Kidney (tissue), 13 donors: ENCODE measurements at regions not wholly inside any gene's neighbourhood (a gene's known extent, or its start where the extent isn't known, plus 50 kb on each side); places are given as distances from the start of the nearest gene placed in this dataset.

Source experiments
- DNase-seq, 5 donors: peaks; one replicate each; pipeline ENCODE4 v3.0.0-alpha.2; 2013 to 2020
- FAIRE-seq: peaks from 2 replicates; lab custom pipeline; 2012; peaks lifted over from hg19 to GRCh38; lab: Jason Lieb, UNC
- H3K27ac ChIP-seq, 2 donors: one replicate each; pipeline ENCODE4 v1.7.0; 2013; ENCODE audit warnings: low read depth in 2 of 2, low read length in 2 of 2, inconsistent platforms in 1 of 2
- H3K27me3 ChIP-seq: one replicate; pipeline ENCODE4 v1.7.1; 2013; ENCODE audit warnings: low read length, inconsistent platforms; ENCODE audit not compliant: control insufficient read depth, insufficient read depth
- H3K36me3 ChIP-seq, 3 donors: one replicate each; pipeline versions ENCODE4 v1.7.0 to v1.7.1; 2013; ENCODE audit warnings: low read length in 3 of 3, control low read depth in 1 of 3, inconsistent platforms in 1 of 3; ENCODE audit not compliant: insufficient read depth in 3 of 3, control insufficient read depth in 2 of 3
- H3K4me1 ChIP-seq, 3 donors: one replicate each; pipeline versions ENCODE4 v1.7.0 to v1.7.1; 2013; ENCODE audit warnings: low read length in 3 of 3, inconsistent platforms in 1 of 3, low read depth in 1 of 3; ENCODE audit not compliant: control insufficient read depth in 2 of 3, insufficient read depth in 2 of 3
- H3K4me3 ChIP-seq, 3 donors: one replicate each; pipeline versions ENCODE4 v1.7.0 to v1.8.1; 2013; ENCODE audit warnings: low read length in 3 of 3, control low read depth in 1 of 3, inconsistent platforms in 1 of 3
- H3K9ac ChIP-seq, 3 donors: one replicate each; pipeline versions ENCODE4 v1.7.0 to v1.7.1; 2013; ENCODE audit warnings: low read length in 3 of 3, control low read depth in 1 of 3, inconsistent platforms in 1 of 3
- H3K9me3 ChIP-seq, 3 donors: one replicate each; pipeline versions ENCODE4 v1.7.0 to v1.7.1; 2013; ENCODE audit warnings: low read length in 3 of 3, control low read depth in 1 of 3, inconsistent platforms in 1 of 3; ENCODE audit not compliant: control insufficient read depth in 2 of 3, insufficient read depth in 1 of 3
- CTCF ChIP-seq: IDR thresholded peaks from 3 replicates; pipeline ENCODE4 v1.5.1; 2012; ENCODE audit warnings: mild to moderate bottlenecking, moderate library complexity, borderline replicate concordance; ENCODE audit not compliant: insufficient read depth; ENCODE audit errors: extremely low read depth
- intact Hi-C: fragments of 100-400 bp; cut with DNase I; formaldehyde crosslinking; loops from one replicate; pipeline ENCODE4 v1.11.1; 2022
- donor health status: control.
- donor health status: control.
- donor health status: control.
- donor health status: control.
- donor health status: control.
- donor health status: DM: yes; HTN: yes; CAD: no.
- donor health status: Normal renal cell carcinoma (clear cell type).

DNA sequence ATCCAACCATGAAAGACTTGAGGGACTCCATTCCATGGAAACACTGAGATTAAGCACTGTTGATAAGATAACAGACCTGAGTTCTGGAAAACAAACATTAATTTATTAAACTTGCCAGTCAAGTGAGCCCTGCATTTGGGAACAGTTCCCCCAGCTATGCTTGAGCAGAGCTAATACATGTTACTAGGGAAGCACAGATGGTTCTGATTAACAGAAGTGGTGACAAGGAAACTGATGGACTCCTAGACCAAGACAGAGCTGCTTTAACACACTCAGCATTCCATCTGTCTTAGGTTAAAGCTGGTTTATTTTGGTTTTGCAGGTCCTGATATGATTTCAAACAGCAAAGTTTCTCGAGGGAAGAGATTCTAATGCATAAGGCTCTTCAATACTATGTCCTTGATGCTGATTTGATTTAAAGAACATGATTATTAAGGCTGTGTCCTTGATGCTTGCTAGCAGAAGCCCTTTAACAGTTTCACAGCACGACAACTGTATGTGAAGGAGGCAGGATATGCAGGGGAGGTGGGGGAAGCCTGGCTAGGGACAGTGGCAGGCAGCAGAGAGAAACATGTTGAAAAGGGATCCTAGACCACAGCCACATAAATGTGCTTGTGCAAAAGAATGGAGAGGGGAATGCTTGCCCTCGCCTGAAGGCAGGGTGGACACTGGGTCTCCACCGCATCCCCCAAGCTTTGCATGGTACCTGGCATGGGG is 66.2 kb downstream of the ACTBL2 start:
- no peaks in the 10 kb centered on the region for H3K36me3 ChIP-seq
- H3K9me3 ChIP-seq = no peaks in the 10 kb centered on the region
- H3K27ac ChIP-seq = no peak overlapping the region
- intact Hi-C loops = no loop called here
- no peaks in the 10 kb centered on the region for H3K27me3 ChIP-seq
- no peak overlapping the region for H3K9ac ChIP-seq
- peak in 2 of 5 donors; percentile 52 to 81 for DNase-seq
- H3K4me3 ChIP-seq = no peak overlapping the region
- no peak for TF ChIP-seq CTCF
- peaks cover 0 to 5% (median 0%) of the 10 kb centered on the region in 3 donors for H3K4me1 ChIP-seq
- FAIRE-seq = no peak

- DNase-seq = no peak
- no peak overlapping the region for H3K9ac ChIP-seq
- TF ChIP-seq CTCF = no peak
- no peaks in the 10 kb centered on the region for H3K9me3 ChIP-seq
- H3K36me3 ChIP-seq = no peaks in the 10 kb centered on the region
- no peak for FAIRE-seq
- intact Hi-C loops = no loop called here
- H3K27ac ChIP-seq = no peak overlapping the region
- peaks cover 0 to 5% (median 0%) of the 10 kb centered on the region in 3 donors for H3K4me1 ChIP-seq
- no peak overlapping the region for H3K4me3 ChIP-seq
- H3K27me3 ChIP-seq = no peaks in the 10 kb centered on the region
These were observed 67.8 kb downstream of the ACTBL2 start for GRCh38 chr5:57414857-57415256.

GRCh38 chr5:57414191-57414590 is 68.4 kb downstream of the ACTBL2 start:
- Histone ChIP-seq H3K4me3 (no peak overlapping the region), H3K9me3 (no peaks in the 10 kb centered on the region), H3K36me3 (no peaks in the 10 kb centered on the region), H3K27me3 (no peaks in the 10 kb centered on the region), H3K27ac (no peak overlapping the region), H3K9ac (no peak overlapping the region), H3K4me1 (peaks cover 0 to 6% (median 0%) of the 10 kb centered on the region in 3 donors)
- no peak for FAIRE-seq
- no peak for TF ChIP-seq CTCF
- intact Hi-C loops = no loop called here
- no peak for DNase-seq

DNA sequence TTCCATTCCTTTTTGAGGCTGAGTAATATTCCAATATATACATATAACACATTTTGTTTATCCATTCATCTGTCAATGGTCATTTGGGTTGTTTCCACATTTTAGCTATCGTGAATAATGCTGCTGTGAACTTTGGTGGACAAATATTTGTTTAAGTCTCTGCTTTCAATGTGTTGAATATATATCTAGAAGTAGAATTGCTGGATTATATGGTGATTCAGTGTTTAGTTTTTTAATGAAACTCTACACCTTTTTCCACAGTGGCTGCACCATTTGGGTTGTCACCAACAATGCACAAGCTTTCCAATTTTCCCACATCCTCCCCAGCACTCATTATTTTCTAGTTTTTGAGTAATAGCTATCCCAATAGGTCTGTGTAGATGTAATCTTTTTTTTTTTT is 69.5 kb downstream of the ACTBL2 start:
- Histone ChIP-seq H3K4me3 (no peak overlapping the region), H3K27me3 (no peaks in the 10 kb centered on the region), H3K9ac (no peak overlapping the region), H3K9me3 (no peaks in the 10 kb centered on the region), H3K27ac (no peak overlapping the region), H3K36me3 (no peaks in the 10 kb centered on the region), H3K4me1 (peaks cover 0 to 13% (median 2%) of the 10 kb centered on the region in 3 donors)
- no peak for FAIRE-seq
- TF ChIP-seq CTCF = no peak
- DNase-seq = no peak
- intact Hi-C loops = no loop called here
